Heart right ventricle (tissue), 16 donors: ENCODE measurements at regions not wholly inside any gene's neighbourhood (a gene's known extent, or its start where the extent isn't known, plus 50 kb on each side); places are given as distances from the start of the nearest gene placed in this dataset.

Experiments
- ATAC-seq, 8 donors: fragments of 200-7000 bp; cut with Tn5 transposase; one replicate each; pipeline ENCODE4 v1.9.1; 2020; ENCODE audit warnings: mild to moderate bottlenecking in 8 of 8, moderate library complexity in 8 of 8, moderate number of reproducible peaks in 1 of 8
- DNase-seq, 2 donors: peaks; one replicate each; pipeline ENCODE4 v3.0.0-alpha.2; 2020
- H3K27ac ChIP-seq, 10 donors: fragments of 200-600 bp; sonication (generic) in 2 of 10; one replicate each; pipeline versions ENCODE4 v1.5.0 to v1.8.0; 2020 to 2022; ENCODE audit warnings: mild to moderate bottlenecking in 3 of 10
- H3K27me3 ChIP-seq, 7 donors: fragments of 200-600 bp; one replicate each; pipeline ENCODE4 v1.8.0; 2021 to 2022; ENCODE audit warnings: mild to moderate bottlenecking in 2 of 7
- H3K36me3 ChIP-seq, 9 donors: fragments of 200-600 bp; sonication (generic) in 1 of 9; one replicate each; pipeline versions ENCODE4 v1.5.0 to v1.8.0; 2020 to 2022; ENCODE audit warnings: mild to moderate bottlenecking in 2 of 9
- H3K4me1 ChIP-seq, 9 donors: fragments of 200-600 bp; sonication (generic) in 1 of 9; one replicate each; pipeline versions ENCODE4 v1.5.0 to v1.8.0; 2020 to 2022; ENCODE audit warnings: mild to moderate bottlenecking in 4 of 9
- H3K4me3 ChIP-seq, 10 donors: fragments of 200-600 bp; sonication (generic) in 2 of 10; one replicate each; pipeline versions ENCODE4 v1.5.0 to v1.8.0; 2020 to 2022; ENCODE audit warnings: mild to moderate bottlenecking in 7 of 10, moderate library complexity in 2 of 10
- H3K9me3 ChIP-seq, 11 donors: fragments of 200-600 bp in 10 of 11; sonication (generic) in 2 of 11; one replicate each; pipeline versions ENCODE4 v1.5.0 to v1.8.0; 2013 to 2022; ENCODE audit warnings: mild to moderate bottlenecking in 2 of 11, control low read depth in 1 of 11, moderate library complexity in 1 of 11
- CTCF ChIP-seq, 9 donors: fragments of 200-600 bp; sonication (generic) in 2 of 9; IDR thresholded peaks; one replicate each; pipeline versions ENCODE4 v1.5.0 to v1.8.0; 2021 to 2022; ENCODE audit warnings: antibody characterized with exemption in 9 of 9, mild to moderate bottlenecking in 5 of 9, moderate library complexity in 1 of 9
- WGBS, 2 donors: extraction: QIAGEN DNeasy Blood & Tissue Kit; methylation state at CpG; one replicate each; pipeline ENCODE4 v1.1.7; 2013; ENCODE audit warnings: inconsistent platforms in 1 of 2; 5-methylcytosine and 5-hydroxymethylcytosine counted together
- intact Hi-C, 10 donors: fragments of 100-400 bp; cut with DNase I; formaldehyde crosslinking; loops; one replicate each; pipeline versions ENCODE4 v1.11.1 to v1.14.2; 2022
- donor health status: Arrhythmogenic right ventricular cardiomyopathy.
- donor health status: ischemic (EF 13 %, LVEDD 7.1; RV severe dilation, severe dysfunction).
- donor health status: healthy with polysubstance abuse.
- donor health status: DM: no; HTN: yes; CAD: no.
- donor health status: DM: no; HTN: no; CAD: no.
- donor health status: ischemic (EF 25% LVEDD 6.9; RV normal size, moderate dysfunction).
- donor health status: ischemic (EF 25% LVEDD 5.7; RV mildly dilated, moderate dysfunction).
- donor health status: healthy.
- donor health status: DM: yes; HTN: yes; CAD: no.
- donor health status: Ischemic cardiomyopathy.
- donor health status: ischemic (EF 35%, LVEDD 5.7; RV mildly dilated, moderate dysfunction).
- donor health status: nonischemic (EF 11% LVEDD 7.7; RV severe dilation, severe dysfunction).
- donor health status: DM: yes; HTN: yes; CAD: no.
- donor health status: PGD.
- donor health status: ischemic (EF 29% LVEDD 5.4; RV normal size, mild dysfunction).
- donor health status: nonischemic (EF 23%, LVEDD 6.1; RV moderate dilation, normal function).

- Histone ChIP-seq H3K36me3 (no peaks in the 10 kb centered on the region), H3K4me1 (no peaks in the 10 kb centered on the region), H3K27ac (no peak overlapping the region), H3K4me3 (no peak overlapping the region), H3K9me3 (no peaks in the 10 kb centered on the region), H3K27me3 (no peaks in the 10 kb centered on the region)
- TF ChIP-seq CTCF (IDR thresholded peaks at IDR 0.05), result no peak
- ATAC-seq, result no peak
- intact Hi-C loops, result loop anchor here in 1 of 10 donors (5.0 kb wide), 1 partner anchor 708 kb away; no protein-coding TSS in a partner anchor
- no peak for DNase-seq
- WGBS, 2 donors, result 96 to 98% methylated on average over 2 of the region's 2 CpGs
Observed at GRCh38 chr5:143663872-143664271, 148.1 kb upstream of the HMHB1 start.

DNA sequence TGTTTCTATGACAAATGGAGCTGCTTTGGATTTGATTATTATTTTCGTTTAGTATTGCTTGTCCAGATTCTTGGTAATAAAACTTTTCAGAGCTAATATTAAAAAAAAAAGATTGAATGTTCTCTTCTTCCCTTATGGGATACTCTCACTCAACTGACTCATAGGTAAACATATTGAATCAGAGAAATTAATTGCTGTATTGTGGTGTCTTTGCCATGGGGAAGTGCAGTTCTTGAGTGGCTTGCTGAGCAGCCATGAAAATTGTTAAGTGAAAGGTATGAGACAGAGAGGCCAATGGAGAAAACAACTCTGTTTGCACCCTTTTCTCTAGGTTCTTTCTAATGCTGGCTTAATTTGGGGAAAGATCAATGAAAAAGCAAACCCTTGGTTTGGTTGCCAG is 149.9 kb upstream of the HMHB1 start:
- whole genome bisulfite sequencing, 2 donors, result 89 to 95% methylated on average over 1 of the region's 1 CpG
- ATAC-seq, result no peak
- Histone ChIP-seq H3K9me3 (no peaks in the 10 kb centered on the region), H3K36me3 (no peaks in the 10 kb centered on the region), H3K4me1 (no peaks in the 10 kb centered on the region), H3K4me3 (no peak overlapping the region), H3K27ac (no peak overlapping the region), H3K27me3 (no peaks in the 10 kb centered on the region)
- no peak for DNase-seq
- intact Hi-C loops, result loop anchor here in 1 of 10 donors (5.0 kb wide), 1 partner anchor 710 kb away; no protein-coding TSS in a partner anchor
- no peak for TF ChIP-seq CTCF (IDR thresholded peaks at IDR 0.05)

DNA sequence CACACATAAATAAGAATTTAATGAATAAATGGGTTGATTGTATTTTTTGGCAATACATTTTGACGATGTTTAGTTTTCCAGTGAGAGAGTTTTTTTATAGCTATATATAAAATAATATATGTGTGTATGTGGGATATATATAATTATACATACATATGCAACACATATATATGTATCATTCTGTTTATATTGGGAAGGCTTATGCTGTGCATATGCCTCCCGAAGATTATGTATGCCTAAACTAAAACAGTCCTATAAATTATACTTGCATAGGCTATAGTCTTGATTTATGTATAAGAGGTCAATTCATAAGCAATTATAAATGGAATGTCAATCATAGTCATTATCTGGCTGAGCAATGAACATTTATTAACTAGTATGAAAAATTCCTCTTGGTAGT is 151.3 kb upstream of the HMHB1 start:
- no peaks in the 10 kb centered on the region for H3K36me3 ChIP-seq
- H3K4me3 ChIP-seq, result no peak overlapping the region
- 96 to 100% methylated on average over 2 of the region's 2 CpGs for WGBS, 2 donors
- ATAC-seq (no peak), DNase-seq (no peak)
- H3K9me3 ChIP-seq, result no peaks in the 10 kb centered on the region
- no peak overlapping the region for H3K27ac ChIP-seq
- intact Hi-C loops, result loop anchor here in 1 of 10 donors (5.0 kb wide), 1 partner anchor 712 kb away; no protein-coding TSS in a partner anchor
- no peaks in the 10 kb centered on the region for H3K4me1 ChIP-seq
- no peak for TF ChIP-seq CTCF (IDR thresholded peaks at IDR 0.05)
- H3K27me3 ChIP-seq, result no peaks in the 10 kb centered on the region

DNA sequence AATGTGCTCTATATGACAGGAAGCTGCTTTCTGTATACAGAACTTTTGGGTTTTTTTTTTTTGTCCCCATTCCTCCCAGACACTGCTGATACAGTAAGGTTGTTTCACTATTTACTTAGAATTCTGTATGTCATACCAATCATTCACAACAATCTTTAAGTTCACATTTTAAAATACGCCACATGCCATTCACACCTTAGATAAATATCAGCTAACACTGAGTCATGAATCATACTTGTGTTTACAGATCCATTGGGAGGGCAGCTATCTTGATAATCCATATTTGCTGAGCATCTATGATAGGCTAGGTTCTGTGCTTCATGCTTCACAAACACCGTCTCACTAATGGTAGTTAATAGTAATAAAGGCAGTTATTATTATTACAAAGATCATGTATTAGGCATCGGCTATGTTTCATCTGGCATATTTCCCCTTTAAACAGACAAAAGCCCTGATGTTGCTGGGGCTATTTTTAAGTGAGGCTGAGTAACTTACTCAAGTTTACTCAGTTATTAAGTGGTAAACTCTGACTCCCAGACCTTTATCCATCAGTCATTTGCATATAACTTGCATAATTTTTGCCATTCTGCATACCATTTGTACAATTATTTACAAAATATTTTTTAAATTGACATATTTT is 152.2 kb upstream of the HMHB1 start:
- intact Hi-C loops, result loop anchor here in 1 of 10 donors (5.0 kb wide), 1 partner anchor 713 kb away; no protein-coding TSS in a partner anchor
- no peak for TF ChIP-seq CTCF (IDR thresholded peaks at IDR 0.05)
- no peak overlapping the region for H3K4me3 ChIP-seq
- no peaks in the 10 kb centered on the region for H3K36me3 ChIP-seq
- H3K27ac ChIP-seq, result no peak overlapping the region
- H3K9me3 ChIP-seq, result no peaks in the 10 kb centered on the region
- no peak for ATAC-seq
- no peak for DNase-seq
- WGBS, 2 donors, result 82 to 88% methylated on average over 3 of the region's 3 CpGs
- no peaks in the 10 kb centered on the region for H3K27me3 ChIP-seq
- H3K4me1 ChIP-seq, result no peaks in the 10 kb centered on the region
